Right hindlimb (tissue), 1 donor: ENCODE measurements at regions not wholly inside any gene's neighbourhood (a gene's known extent, or its start where the extent isn't known, plus 50 kb on each side); places are given as distances from the start of the nearest gene placed in this dataset.
"Not testable (repeated sequence)": the region's sequence is repeated elsewhere in the genome, so short reads cannot be mapped to it uniquely, and the experiment has no call there.

ENCODE experiments used
- DNase-seq: peaks from one replicate; pipeline ENCODE4 v3.0.0-alpha.2; 2018

- no peak for DNase-seq
Observed at GRCh38 chr7:153392726-153393125, 633.2 kb downstream of the ACTR3B start.

- DNase-seq = no peak
Observed at GRCh38 chr7:153393666-153394065, 634.1 kb downstream of the ACTR3B start.

GRCh38 chr7:153396475-153396874, 636.9 kb downstream of the ACTR3B start:
- DNase-seq = no peak

- DNase-seq = no peak
Observed at GRCh38 chr7:153397459-153397858, 637.9 kb downstream of the ACTR3B start.

GRCh38 chr7:153397906-153398305, 638.4 kb downstream of the ACTR3B start:
- DNase-seq = no peak

- DNase-seq = no peak
Observed at GRCh38 chr7:153398370-153398769, 638.8 kb downstream of the ACTR3B start.

- DNase-seq = no peak
Observed at GRCh38 chr7:153398789-153399553, 639.4 kb downstream of the ACTR3B start.

GRCh38 chr7:153399554-153399940, 640.0 kb downstream of the ACTR3B start:
- no peak for DNase-seq

- no peak for DNase-seq
Observed at GRCh38 chr7:153400735-153401593, 641.4 kb downstream of the ACTR3B start.

GRCh38 chr7:153401795-153402720, 642.5 kb downstream of the ACTR3B start:
- no peak for DNase-seq

- no peak for DNase-seq
Observed at GRCh38 chr7:153402721-153403541, 643.4 kb downstream of the ACTR3B start.

GRCh38 chr7:153404124-153404523, 644.6 kb downstream of the ACTR3B start:
- DNase-seq = no peak

- DNase-seq = no peak
Observed at GRCh38 chr7:153404781-153405279, 645.3 kb downstream of the ACTR3B start.

- DNase-seq = no peak
Observed at GRCh38 chr7:153405704-153406485, 646.3 kb upstream of the DPP6 start.

GRCh38 chr7:153406486-153406872, 645.7 kb upstream of the DPP6 start:
- DNase-seq = no peak

- no peak for DNase-seq
Observed at GRCh38 chr7:153407291-153408046, 644.7 kb upstream of the DPP6 start.

GRCh38 chr7:153408360-153409335, 643.5 kb upstream of the DPP6 start:
- DNase-seq = no peak

GRCh38 chr7:153409567-153410342, 642.4 kb upstream of the DPP6 start:
- not testable (repeated sequence) for DNase-seq
